CD14-positive monocyte (primary cell): ENCODE measurements at regions not wholly inside any gene's neighbourhood (a gene's known extent, or its start where the extent isn't known, plus 50 kb on each side); places are given as distances from the start of the nearest gene placed in this dataset.

Experiments used
- DNase-seq, 3 donors: peaks; one replicate each; pipeline ENCODE4 v3.0.0-alpha.2; 2011 to 2022
- H2AFZ ChIP-seq: 2 replicates; pipeline ENCODE4 v1.6.0; 2012; ENCODE audit warnings: mild to moderate bottlenecking, low read depth, low read length, inconsistent platforms; ENCODE audit not compliant: insufficient read depth, poor library complexity, severe bottlenecking
- H3K27ac ChIP-seq, 2 donors: 1 replicate in 1 of 2; 2 replicates in 1 of 2; pipeline ENCODE4 v1.5.1; 2012 to 2013; ENCODE audit warnings: low read length in 2 of 2, control low read depth in 1 of 2, inconsistent platforms in 1 of 2, low read depth in 1 of 2, mild to moderate bottlenecking in 1 of 2
- H3K27me3 ChIP-seq, 2 donors: one replicate each; pipeline versions ENCODE4 v1.6.0 to v1.6.1; 2011 to 2013; ENCODE audit warnings: low read length in 2 of 2; ENCODE audit not compliant: control insufficient read depth in 2 of 2, insufficient read depth in 2 of 2
- H3K36me3 ChIP-seq, 2 donors: replicated peaks in 1 of 2; 1 replicate in 1 of 2; 2 replicates in 1 of 2; pipeline versions ENCODE4 v1.5.1 to v1.6.1; 2012 to 2013; ENCODE audit warnings: low read length in 2 of 2, control low read depth in 1 of 2, inconsistent platforms in 1 of 2, mild to moderate bottlenecking in 1 of 2; ENCODE audit not compliant: insufficient read depth in 2 of 2, control insufficient read depth in 1 of 2
- H3K4me1 ChIP-seq, 2 donors: 1 replicate in 1 of 2; 2 replicates in 1 of 2; pipeline versions ENCODE4 v1.5.1 to v1.6.1; 2012 to 2013; ENCODE audit warnings: low read length in 2 of 2, control low read depth in 1 of 2, inconsistent platforms in 1 of 2, mild to moderate bottlenecking in 1 of 2, moderate library complexity in 1 of 2; ENCODE audit not compliant: insufficient read depth in 2 of 2, control insufficient read depth in 1 of 2
- H3K4me2 ChIP-seq: replicated peaks from 2 replicates; pipeline ENCODE3; 2012; ENCODE audit warnings: low read length, moderate library complexity, mild to moderate bottlenecking; ENCODE audit not compliant: poor library complexity, severe bottlenecking; ENCODE audit errors: extremely low read depth
- H3K4me3 ChIP-seq, 3 experiments: fragments of 200-600 bp in 1 of 3; sonication (generic) in 1 of 3; replicated peaks in 1 of 3; 1 replicate in 2 of 3; 2 replicates in 1 of 3; pipeline ENCODE4 v1.5.1; 2011 to 2013; ENCODE audit warnings: low read length in 3 of 3, mild to moderate bottlenecking in 3 of 3, control low read depth in 2 of 3, low read depth in 2 of 3, inconsistent platforms in 1 of 3, moderate library complexity in 1 of 3
- H3K79me2 ChIP-seq: 2 replicates; pipeline ENCODE4 v1.6.0; 2012; ENCODE audit warnings: mild to moderate bottlenecking, control low read depth, inconsistent platforms, low read length, moderate library complexity; ENCODE audit not compliant: insufficient read depth
- H3K9ac ChIP-seq: 2 replicates; pipeline ENCODE4 v1.6.0; 2017; ENCODE audit warnings: low read length, mild to moderate bottlenecking; ENCODE audit not compliant: insufficient read depth, poor library complexity, severe bottlenecking
- H3K9me3 ChIP-seq, 2 donors: replicated peaks in 1 of 2; 1 replicate in 1 of 2; 2 replicates in 1 of 2; pipeline versions ENCODE4 v1.5.1 to v1.6.1; 2012 to 2013; ENCODE audit warnings: low read length in 2 of 2, control low read depth in 1 of 2; ENCODE audit not compliant: control insufficient read depth in 1 of 2, insufficient read depth in 1 of 2
- H4K20me1 ChIP-seq: 2 replicates; pipeline ENCODE4 v1.6.0; 2012; ENCODE audit warnings: mild to moderate bottlenecking, low read length, control low read depth, moderate library complexity; ENCODE audit not compliant: insufficient read depth
- H3K27ac Mint-ChIP-seq, 7 donors: one replicate each; pipeline ENCODE4 v1.8.0; 2020; ENCODE audit warnings: mild to moderate bottlenecking in 7 of 7, mixed read lengths in 7 of 7, moderate library complexity in 6 of 7, inconsistent platforms in 2 of 7
- H3K27me3 Mint-ChIP-seq, 3 donors: one replicate each; pipeline ENCODE4 v1.8.0; 2021 to 2022; ENCODE audit warnings: low read depth in 3 of 3, mild to moderate bottlenecking in 3 of 3, mixed read lengths in 3 of 3, moderate library complexity in 3 of 3, inconsistent platforms in 1 of 3
- H3K36me3 Mint-ChIP-seq, 2 donors: one replicate each; pipeline ENCODE4 v1.8.0; 2020; ENCODE audit warnings: mixed read lengths in 2 of 2, inconsistent platforms in 1 of 2, mild to moderate bottlenecking in 1 of 2
- H3K4me1 Mint-ChIP-seq: one replicate; pipeline ENCODE4 v1.8.0; 2020; ENCODE audit warnings: mild to moderate bottlenecking, mixed read lengths
- H3K4me3 Mint-ChIP-seq, 2 donors: one replicate each; pipeline ENCODE4 v1.8.0; 2020; ENCODE audit warnings: mild to moderate bottlenecking in 2 of 2, mixed read lengths in 2 of 2, moderate library complexity in 1 of 2
- H3K9me3 Mint-ChIP-seq, 7 donors: one replicate each; pipeline ENCODE4 v1.8.0; 2020 to 2022; ENCODE audit warnings: mixed read lengths in 7 of 7, mild to moderate bottlenecking in 6 of 7, moderate library complexity in 6 of 7, inconsistent platforms in 2 of 7
- WGBS: methylation state at CpG from one replicate; pipeline ENCODE4 v1.1.5; 2013; ENCODE audit warnings: missing lambda C conversion rate; ENCODE audit not compliant: insufficient coverage; 5-methylcytosine and 5-hydroxymethylcytosine counted together
- intact Hi-C, 2 donors: fragments of 100-400 bp; cut with micrococcal nuclease; formaldehyde crosslinking; loops; one replicate each; pipeline versions ENCODE4 v1.15.0 to v1.15.1; 2023
- TF ChIP-seq, protein P1 (sequence below): fragments of 200-600 bp; IDR thresholded peaks from one replicate; pipeline ENCODE4 v1.8.0; 2022; ENCODE audit warnings: antibody characterized with exemption, mild to moderate bottlenecking

DNA sequence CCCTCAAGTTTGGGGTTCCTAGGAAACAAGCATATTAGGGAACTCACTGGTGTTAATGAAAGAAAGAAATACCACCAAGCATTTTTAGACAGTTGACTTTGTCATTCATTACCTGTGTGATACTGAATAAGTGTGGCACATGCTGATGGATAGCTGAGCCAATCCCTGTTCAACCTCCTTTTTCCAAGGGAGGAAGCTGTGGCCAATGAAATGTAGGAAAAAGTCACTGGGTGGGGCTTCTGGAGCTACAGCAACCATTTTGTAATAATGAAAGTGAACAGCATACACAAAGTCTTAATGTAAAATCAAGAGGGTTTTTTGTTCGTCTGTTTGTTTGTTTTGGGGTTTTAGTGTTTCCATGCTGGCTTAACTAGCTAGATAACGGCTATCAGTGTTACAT lies 254.3 kb upstream of the SALL1 start:
- TF ChIP-seq, protein P1, sequence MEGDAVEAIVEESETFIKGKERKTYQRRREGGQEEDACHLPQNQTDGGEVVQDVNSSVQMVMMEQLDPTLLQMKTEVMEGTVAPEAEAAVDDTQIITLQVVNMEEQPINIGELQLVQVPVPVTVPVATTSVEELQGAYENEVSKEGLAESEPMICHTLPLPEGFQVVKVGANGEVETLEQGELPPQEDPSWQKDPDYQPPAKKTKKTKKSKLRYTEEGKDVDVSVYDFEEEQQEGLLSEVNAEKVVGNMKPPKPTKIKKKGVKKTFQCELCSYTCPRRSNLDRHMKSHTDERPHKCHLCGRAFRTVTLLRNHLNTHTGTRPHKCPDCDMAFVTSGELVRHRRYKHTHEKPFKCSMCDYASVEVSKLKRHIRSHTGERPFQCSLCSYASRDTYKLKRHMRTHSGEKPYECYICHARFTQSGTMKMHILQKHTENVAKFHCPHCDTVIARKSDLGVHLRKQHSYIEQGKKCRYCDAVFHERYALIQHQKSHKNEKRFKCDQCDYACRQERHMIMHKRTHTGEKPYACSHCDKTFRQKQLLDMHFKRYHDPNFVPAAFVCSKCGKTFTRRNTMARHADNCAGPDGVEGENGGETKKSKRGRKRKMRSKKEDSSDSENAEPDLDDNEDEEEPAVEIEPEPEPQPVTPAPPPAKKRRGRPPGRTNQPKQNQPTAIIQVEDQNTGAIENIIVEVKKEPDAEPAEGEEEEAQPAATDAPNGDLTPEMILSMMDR, result no peak
- no CpG with 5 or more reads among the region's 2 CpGs for WGBS
- H3K4me3 Mint-ChIP-seq, result no peak overlapping the region
- H3K27ac Mint-ChIP-seq, result no peak overlapping the region
- DNase-seq, result no peak
- peaks cover 0 to 2% (median 0%) of the 10 kb centered on the region in 3 donors for H3K27me3 Mint-ChIP-seq
- Histone ChIP-seq H3K79me2 (no peaks in the 10 kb centered on the region), H3K27me3 (no peaks in the 10 kb centered on the region), H3K27ac (no peak overlapping the region), H3K36me3 (no peaks in the 10 kb centered on the region), H3K4me3 (no peak overlapping the region), H3K9me3 (peaks cover 0 to 4% of the 10 kb centered on the region in 2 donors), H3K9ac (no peak overlapping the region), H4K20me1 (no peaks in the 10 kb centered on the region), H3K4me2 (no peak overlapping the region), H2AFZ (no peak overlapping the region), H3K4me1 (no peaks in the 10 kb centered on the region)
- H3K9me3 Mint-ChIP-seq, result peaks cover 0 to 5% (median 3%) of the 10 kb centered on the region in 7 donors
- no peaks in the 10 kb centered on the region for H3K36me3 Mint-ChIP-seq
- no peaks in the 10 kb centered on the region for H3K4me1 Mint-ChIP-seq
- intact Hi-C loops, result no loop called here

DNA sequence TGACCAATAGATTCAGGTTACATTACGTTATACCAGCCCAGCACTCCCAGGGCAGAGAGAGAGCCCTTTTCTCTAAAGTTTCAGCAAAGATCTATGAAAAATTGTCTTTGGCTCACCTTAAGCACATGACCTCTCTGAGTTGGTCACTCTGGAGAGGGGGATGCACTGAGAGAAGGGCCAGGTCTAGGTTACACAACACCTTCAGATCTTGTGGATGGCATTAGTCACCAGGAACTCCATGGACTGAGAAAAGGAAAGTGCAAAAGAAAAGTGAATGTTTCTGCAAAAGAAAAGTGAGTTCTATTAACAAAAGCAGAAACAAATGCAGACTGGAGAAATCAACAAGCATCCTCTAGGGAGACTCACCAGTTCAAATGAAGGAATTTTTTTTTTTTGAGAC lies 253.3 kb upstream of the SALL1 start:
- Histone ChIP-seq H3K4me2 (no peak overlapping the region), H3K79me2 (no peaks in the 10 kb centered on the region), H2AFZ (no peak overlapping the region), H3K9ac (no peak overlapping the region), H3K36me3 (no peaks in the 10 kb centered on the region), H3K27ac (no peak overlapping the region), H3K4me1 (no peaks in the 10 kb centered on the region), H3K9me3 (peaks cover 0 to 4% of the 10 kb centered on the region in 2 donors), H4K20me1 (no peaks in the 10 kb centered on the region), H3K27me3 (no peaks in the 10 kb centered on the region), H3K4me3 (no peak overlapping the region)
- Mint-ChIP-seq H3K4me3 (no peak overlapping the region), H3K27ac (no peak overlapping the region), H3K9me3 (peaks cover 0 to 4% (median 3%) of the 10 kb centered on the region in 7 donors), H3K27me3 (peaks cover 0 to 2% (median 0%) of the 10 kb centered on the region in 3 donors), H3K4me1 (no peaks in the 10 kb centered on the region), H3K36me3 (no peaks in the 10 kb centered on the region)
- intact Hi-C loops, result no loop called here
- WGBS, result no CpG with 5 or more reads among the region's 1 CpG
- DNase-seq, result no peak
- TF ChIP-seq, protein P1, result no peak
